LNCAP (cell line): ENCODE measurements at regions not wholly inside any gene's neighbourhood (a gene's known extent, or its start where the extent isn't known, plus 50 kb on each side); places are given as distances from the start of the nearest gene placed in this dataset.

Source experiments
- TF ChIP-seq, protein P1 (sequence below): fragments of 450-650 bp; IDR thresholded peaks from 2 replicates; pipeline ENCODE4 v1.5.1; 2017; ENCODE audit warnings: mild to moderate bottlenecking

DNA sequence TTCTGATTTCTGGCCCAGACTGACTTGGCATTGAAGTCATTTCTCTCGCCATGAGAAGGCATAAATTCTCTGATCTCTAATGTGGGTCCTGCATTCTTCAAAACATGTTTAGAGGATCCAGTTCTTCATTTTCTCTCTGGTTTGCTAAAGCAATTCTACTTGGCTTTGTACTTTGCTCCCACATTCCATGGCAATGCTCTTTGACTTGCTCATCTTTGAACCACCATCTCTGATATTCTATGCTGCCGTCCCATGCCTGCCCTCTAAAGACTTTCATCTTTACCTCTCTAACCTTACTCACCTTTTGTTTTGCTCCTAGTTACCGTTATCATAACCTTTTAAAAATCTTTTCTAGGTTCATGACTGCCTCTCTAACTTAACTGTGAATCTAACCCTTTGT is 366.9 kb downstream of the KIF4B start:
- TF ChIP-seq, protein P1, sequence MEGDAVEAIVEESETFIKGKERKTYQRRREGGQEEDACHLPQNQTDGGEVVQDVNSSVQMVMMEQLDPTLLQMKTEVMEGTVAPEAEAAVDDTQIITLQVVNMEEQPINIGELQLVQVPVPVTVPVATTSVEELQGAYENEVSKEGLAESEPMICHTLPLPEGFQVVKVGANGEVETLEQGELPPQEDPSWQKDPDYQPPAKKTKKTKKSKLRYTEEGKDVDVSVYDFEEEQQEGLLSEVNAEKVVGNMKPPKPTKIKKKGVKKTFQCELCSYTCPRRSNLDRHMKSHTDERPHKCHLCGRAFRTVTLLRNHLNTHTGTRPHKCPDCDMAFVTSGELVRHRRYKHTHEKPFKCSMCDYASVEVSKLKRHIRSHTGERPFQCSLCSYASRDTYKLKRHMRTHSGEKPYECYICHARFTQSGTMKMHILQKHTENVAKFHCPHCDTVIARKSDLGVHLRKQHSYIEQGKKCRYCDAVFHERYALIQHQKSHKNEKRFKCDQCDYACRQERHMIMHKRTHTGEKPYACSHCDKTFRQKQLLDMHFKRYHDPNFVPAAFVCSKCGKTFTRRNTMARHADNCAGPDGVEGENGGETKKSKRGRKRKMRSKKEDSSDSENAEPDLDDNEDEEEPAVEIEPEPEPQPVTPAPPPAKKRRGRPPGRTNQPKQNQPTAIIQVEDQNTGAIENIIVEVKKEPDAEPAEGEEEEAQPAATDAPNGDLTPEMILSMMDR = no peak

DNA sequence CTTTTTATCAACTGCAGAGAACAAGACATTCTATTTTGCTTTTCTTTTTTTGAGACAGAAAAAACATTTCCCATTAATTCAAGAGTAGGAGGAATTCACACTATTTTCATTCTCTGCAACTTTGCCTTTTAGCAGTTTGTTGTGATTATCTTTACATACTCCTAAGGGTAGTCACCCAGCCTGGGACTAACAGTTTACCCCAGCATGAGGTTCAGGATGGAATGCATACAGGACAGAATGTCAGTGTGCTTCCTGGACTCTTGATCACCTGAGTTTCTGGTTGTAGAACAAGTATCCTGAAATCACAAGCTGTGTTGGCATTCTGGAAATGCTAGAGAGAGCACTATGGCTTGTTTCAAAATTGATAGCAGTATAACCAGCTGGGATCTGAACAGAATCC is 368.1 kb downstream of the KIF4B start:
- TF ChIP-seq, protein P1 = no peak

DNA sequence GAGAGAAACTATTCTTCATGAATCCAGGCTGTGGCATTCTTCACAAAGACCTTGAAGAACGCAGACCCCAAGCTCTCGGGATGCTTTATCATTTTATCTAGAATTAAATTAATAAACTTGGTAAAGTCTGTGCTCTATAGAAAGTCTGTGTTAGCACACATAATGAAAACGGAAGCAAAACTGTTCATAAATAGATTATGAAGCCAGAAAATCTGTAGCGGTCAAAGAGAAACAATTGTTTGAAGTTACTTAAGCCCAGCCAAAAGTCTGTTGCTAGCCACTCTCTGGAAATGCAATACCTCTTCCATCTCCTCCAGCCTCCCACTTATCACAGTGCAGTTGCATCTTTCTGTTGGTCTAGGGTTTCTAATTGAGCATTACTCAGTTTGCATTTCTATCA is 375.9 kb downstream of the KIF4B start:
- TF ChIP-seq, protein P1 = no peak

DNA sequence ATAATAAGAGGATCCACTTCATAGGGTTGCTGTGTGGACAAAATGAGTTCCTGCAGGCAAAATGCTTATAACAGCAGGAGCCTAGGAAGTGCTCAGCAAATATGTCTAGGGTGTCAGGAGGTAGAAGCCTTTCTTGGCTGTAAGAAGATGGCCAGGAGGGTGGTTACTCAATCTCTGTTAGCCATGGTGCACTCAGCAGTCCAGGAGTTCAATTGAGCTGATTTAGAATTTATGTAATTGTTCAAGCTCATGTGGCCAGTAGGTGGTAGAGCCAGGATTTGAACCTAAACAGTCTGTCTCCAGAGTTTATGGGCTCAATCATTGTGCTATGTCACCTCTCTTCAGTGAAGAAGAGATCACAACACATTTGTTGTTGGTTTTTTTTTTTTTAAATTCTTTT is 381.2 kb downstream of the KIF4B start:
- TF ChIP-seq, protein P1 = no peak

DNA sequence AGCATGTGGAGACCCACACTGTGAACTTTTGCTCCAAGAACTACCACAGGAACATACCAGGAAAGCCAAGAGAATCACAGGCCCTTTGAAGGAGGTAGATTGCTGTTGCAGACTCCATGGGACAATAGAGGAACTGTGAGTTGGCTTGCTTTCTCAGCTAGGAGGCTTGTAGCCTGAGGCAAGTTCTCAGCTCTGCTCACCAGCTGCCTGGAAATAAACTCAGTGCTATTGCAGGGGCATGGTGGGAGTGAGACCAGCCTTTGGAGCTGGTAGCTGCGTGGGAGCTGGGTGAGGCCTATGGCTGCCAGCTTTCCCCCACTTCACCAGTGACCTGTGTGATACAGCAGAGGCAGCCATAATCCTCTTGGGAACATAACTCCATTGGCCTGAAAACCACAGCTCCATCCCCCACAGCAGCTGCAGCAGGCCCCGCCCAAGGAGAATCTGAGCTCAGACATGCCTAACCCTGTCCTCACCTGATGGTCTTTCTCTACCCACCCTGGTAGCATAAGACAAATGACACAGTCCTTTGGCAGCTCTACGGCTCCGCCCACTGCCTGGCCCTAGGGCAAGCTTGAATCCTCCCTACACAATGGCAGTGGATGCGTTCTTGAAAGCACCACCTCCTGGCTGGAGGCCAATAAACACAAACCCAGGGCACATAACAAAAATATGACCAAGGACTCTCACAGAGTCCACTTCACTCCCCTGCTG is 389.5 kb downstream of the KIF4B start:
- TF ChIP-seq, protein P1 = no peak

DNA sequence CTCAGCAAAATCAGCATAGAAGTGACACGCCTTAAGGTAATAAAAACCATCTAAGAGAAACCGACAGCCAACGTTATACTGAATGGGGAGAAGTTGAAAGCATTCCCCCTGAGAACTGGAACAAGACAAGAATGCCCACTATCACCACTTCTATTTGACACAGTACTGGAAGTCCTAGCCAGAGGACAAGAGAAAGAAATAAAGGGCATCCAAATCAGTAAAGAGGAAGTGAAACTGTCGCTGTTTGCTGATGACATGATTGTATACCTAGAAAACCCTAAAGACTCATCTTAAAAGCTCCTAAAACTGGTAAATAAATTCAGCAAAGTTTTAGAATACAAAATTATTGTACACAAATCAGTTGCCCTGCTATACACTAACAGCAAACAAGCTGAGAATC is 393.3 kb downstream of the KIF4B start:
- TF ChIP-seq, protein P1 = no peak

DNA sequence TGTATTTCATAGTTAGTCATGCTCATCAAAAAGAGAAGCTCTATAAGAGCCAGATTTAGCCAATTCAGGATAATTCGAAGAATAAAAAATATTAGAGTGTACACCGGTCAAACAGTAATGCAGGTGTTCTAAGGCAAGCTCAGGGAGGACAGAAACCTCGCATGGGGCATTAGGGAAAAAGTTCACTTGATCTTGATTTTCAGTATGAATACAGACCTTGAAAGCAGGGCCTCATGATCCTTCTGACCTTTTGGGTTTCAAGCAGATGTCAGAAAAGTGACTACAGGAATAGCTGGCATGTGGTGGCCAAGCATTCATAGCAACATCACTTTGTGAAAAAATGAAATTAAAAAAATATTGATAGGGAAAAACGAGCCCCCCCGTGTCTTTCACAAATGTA is 394.9 kb downstream of the KIF4B start:
- TF ChIP-seq, protein P1 = no peak

DNA sequence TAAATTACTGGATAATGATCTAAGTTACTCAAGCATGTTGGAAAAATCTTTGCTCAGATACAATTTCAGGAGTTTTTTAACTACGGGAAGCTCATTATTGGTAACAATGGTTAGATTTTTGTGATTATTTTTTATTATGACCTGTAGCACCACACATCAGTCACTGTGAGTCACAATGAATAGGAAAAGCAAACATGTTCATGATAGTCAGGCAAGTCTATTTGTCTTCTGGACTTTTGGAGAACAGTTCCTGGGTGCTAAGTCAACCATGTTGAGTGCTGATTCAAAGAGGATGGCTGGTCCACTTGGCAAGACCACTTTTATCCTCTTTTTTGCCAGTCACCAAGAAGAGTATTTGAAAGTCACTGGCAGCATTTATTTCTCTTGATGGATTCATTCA is 403.2 kb downstream of the KIF4B start:
- TF ChIP-seq, protein P1 = no peak
